AG04450 (cell line): ENCODE measurements at regions not wholly inside any gene's neighbourhood (a gene's known extent, or its start where the extent isn't known, plus 50 kb on each side); places are given as distances from the start of the nearest gene placed in this dataset.

ENCODE experiments used
- CTCF ChIA-PET: fragments of 300-600, 350-600 bp; formaldehyde crosslinking; extraction: SDS; loops from one replicate; lab custom pipeline; 2022; ENCODE audit warnings: antibody characterized with exemption, inconsistent platforms; lab: Charles Lee
- POLR2A ChIA-PET: fragments of 350-600 bp; formaldehyde crosslinking; extraction: SDS; loops from one replicate; lab custom pipeline; 2021; ENCODE audit warnings: antibody characterized with exemption, inconsistent platforms; lab: Yijun Ruan, JAX
- DNase-seq: peaks from one replicate; pipeline ENCODE4 v3.0.0-alpha.2; 2011; ENCODE audit warnings: low read depth, low spot score
- H3K27ac ChIP-seq: one replicate; pipeline ENCODE4 v1.5.1; 2012; ENCODE audit warnings: low read depth, low read length, control low read depth
- H3K27me3 ChIP-seq: one replicate; pipeline ENCODE4 v1.6.0; 2012; ENCODE audit warnings: low read length; ENCODE audit not compliant: control insufficient read depth, insufficient read depth
- H3K4me3 ChIP-seq: 2 replicates; pipeline ENCODE4 v1.5.1; 2011; ENCODE audit warnings: mild to moderate bottlenecking, low read depth, low read length, control low read depth
- H3K9me3 ChIP-seq: 2 replicates; pipeline ENCODE4 v1.5.1; 2012; ENCODE audit warnings: low read length; ENCODE audit not compliant: control insufficient read depth, insufficient read depth
- TF ChIP-seq, protein P1 (sequence below): IDR thresholded peaks from 2 replicates; pipeline ENCODE4 v1.5.1; 2011; ENCODE audit warnings: low read depth, low read length, control low read depth, inconsistent platforms

GRCh38 chr4:79645942-79646341 is 237.9 kb upstream of the GK2 start:
- ChIA-PET POLR2A (no interaction called here), CTCF (no interaction called here)
- H3K4me3 ChIP-seq: no peak overlapping the region
- H3K9me3 ChIP-seq: no peaks in the 10 kb centered on the region
- H3K27ac ChIP-seq: no peak overlapping the region
- H3K27me3 ChIP-seq: no peaks in the 10 kb centered on the region
- DNase-seq: no peak
- TF ChIP-seq, protein P1, sequence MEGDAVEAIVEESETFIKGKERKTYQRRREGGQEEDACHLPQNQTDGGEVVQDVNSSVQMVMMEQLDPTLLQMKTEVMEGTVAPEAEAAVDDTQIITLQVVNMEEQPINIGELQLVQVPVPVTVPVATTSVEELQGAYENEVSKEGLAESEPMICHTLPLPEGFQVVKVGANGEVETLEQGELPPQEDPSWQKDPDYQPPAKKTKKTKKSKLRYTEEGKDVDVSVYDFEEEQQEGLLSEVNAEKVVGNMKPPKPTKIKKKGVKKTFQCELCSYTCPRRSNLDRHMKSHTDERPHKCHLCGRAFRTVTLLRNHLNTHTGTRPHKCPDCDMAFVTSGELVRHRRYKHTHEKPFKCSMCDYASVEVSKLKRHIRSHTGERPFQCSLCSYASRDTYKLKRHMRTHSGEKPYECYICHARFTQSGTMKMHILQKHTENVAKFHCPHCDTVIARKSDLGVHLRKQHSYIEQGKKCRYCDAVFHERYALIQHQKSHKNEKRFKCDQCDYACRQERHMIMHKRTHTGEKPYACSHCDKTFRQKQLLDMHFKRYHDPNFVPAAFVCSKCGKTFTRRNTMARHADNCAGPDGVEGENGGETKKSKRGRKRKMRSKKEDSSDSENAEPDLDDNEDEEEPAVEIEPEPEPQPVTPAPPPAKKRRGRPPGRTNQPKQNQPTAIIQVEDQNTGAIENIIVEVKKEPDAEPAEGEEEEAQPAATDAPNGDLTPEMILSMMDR: no peak

DNA sequence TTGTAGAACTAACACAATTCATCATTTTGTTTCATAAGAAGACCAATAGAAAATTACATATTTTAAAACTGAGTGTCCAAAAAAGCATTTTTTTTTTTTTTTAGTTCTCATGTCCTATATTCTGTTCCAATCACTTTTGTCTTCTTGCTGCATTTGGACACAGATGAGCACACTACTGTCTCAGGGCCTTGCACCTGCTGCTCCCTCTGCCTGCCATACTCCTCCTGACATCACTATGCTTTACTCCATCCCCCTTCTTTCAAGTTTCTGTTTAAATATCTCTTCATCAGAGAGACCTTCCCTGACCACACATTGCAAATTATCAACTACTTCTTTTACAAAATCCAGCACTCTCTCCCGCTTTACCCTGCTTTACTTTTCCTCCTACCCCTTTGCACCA is 230.7 kb upstream of the GK2 start:
- no peak for DNase-seq
- no peaks in the 10 kb centered on the region for H3K9me3 ChIP-seq
- ChIA-PET CTCF (interaction anchor here (0.7 kb wide), 1 partner anchor 640 kb away, joined by 3 read pairs; no protein-coding TSS in a partner anchor), POLR2A (no interaction called here)
- H3K4me3 ChIP-seq: no peak overlapping the region
- TF ChIP-seq, protein P1: no peak
- H3K27ac ChIP-seq: no peak overlapping the region
- no peaks in the 10 kb centered on the region for H3K27me3 ChIP-seq

DNA sequence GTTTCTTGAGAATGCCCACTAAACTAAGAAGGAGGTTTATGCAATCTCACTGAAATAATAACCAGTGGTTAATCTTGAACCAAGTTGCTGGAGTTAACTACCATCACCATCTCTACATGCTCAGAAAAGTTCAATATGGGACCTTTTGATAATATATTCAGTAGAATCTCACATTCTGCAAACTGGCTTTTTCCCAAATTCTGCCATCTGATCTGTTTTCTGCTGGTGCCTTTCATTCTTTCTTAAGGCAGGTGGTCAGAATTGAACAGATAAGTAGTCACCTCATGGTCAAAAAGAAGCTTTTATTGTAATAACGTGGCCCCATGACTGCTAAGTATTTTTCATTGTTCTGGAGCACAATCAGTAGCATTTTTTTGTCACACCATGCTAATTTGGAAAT is 229.0 kb upstream of the GK2 start:
- Histone ChIP-seq H3K4me3 (no peak overlapping the region), H3K27ac (no peak overlapping the region), H3K27me3 (no peaks in the 10 kb centered on the region), H3K9me3 (no peaks in the 10 kb centered on the region)
- no peak for DNase-seq
- CTCF ChIA-PET: no interaction called here
- TF ChIP-seq, protein P1: no peak
- POLR2A ChIA-PET: no interaction called here

DNA sequence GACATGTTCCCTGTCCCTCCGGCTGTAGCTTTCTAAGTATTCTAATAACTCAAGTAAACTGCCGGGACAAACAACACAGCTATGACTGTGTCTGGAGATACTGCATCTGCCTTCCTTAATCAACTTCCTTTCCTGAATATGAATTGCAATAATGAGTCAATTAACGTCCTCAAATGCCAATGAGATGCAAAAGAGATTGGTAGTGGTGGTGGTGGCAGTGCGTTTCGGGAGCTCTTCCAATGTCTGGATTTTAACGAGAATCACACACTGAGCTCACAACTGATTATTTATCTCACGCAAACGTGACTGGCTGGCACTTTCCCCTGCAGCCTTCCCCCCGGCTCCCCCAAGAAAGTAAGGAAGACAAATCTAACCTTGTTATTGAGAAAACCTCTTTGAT is 226.1 kb upstream of the GK2 start:
- H3K27ac ChIP-seq: no peak overlapping the region
- no peak overlapping the region for H3K4me3 ChIP-seq
- TF ChIP-seq, protein P1: no peak
- no peak for DNase-seq
- CTCF ChIA-PET: no interaction called here
- H3K27me3 ChIP-seq: no peaks in the 10 kb centered on the region
- H3K9me3 ChIP-seq: no peaks in the 10 kb centered on the region
- POLR2A ChIA-PET: no interaction called here

DNA sequence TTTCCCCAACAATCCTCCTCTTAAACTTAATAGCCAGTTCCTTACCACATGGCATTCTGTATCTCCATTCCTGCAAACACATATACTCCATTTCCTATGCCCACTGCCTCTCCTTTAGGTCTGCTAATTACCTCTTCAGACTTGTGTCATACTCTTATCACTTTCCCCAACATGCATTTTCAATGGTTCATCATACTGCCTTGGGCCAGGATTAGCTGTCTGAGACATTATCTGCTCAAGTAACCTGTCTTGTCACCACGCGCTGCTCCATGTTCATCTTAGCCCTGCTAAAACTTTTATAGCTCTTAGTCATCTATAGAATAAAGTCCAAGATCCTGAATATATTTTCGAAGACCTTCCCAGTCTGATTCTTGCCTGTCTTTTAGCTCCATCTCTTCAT is 224.1 kb upstream of the GK2 start:
- ChIA-PET CTCF (interaction anchor here (1.1 kb wide), 1 partner anchor 10 kb away, joined by 3 read pairs; no protein-coding TSS in a partner anchor), POLR2A (no interaction called here)
- TF ChIP-seq, protein P1: no peak
- Histone ChIP-seq H3K27me3 (no peaks in the 10 kb centered on the region), H3K27ac (no peak overlapping the region), H3K9me3 (no peaks in the 10 kb centered on the region), H3K4me3 (no peak overlapping the region)
- no peak for DNase-seq
